Fibroblast of lung (primary cell): ENCODE measurements at regions not wholly inside any gene's neighbourhood (a gene's known extent, or its start where the extent isn't known, plus 50 kb on each side); places are given as distances from the start of the nearest gene placed in this dataset.

Source experiments
- DNase-seq, 2 donors: peaks; one replicate each; pipeline versions ENCODE4 v3.0.0 to v3.0.0-alpha.2; 2010; ENCODE audit warnings: low read depth in 2 of 2
- H2AFZ ChIP-seq: 2 replicates; pipeline ENCODE4 v1.5.1; 2012; ENCODE audit warnings: low read length, control low read depth, inconsistent platforms
- H3K27ac ChIP-seq: 2 replicates; pipeline ENCODE4 v1.5.1; 2011; ENCODE audit warnings: low read length, control low read depth; ENCODE audit not compliant: insufficient read depth
- H3K27me3 ChIP-seq: 2 replicates; pipeline ENCODE4 v1.5.1; 2011; ENCODE audit warnings: mild to moderate bottlenecking, low read length; ENCODE audit not compliant: control insufficient read depth, insufficient read depth
- H3K36me3 ChIP-seq: 2 replicates; pipeline ENCODE4 v1.5.1; 2011; ENCODE audit warnings: low read length; ENCODE audit not compliant: control insufficient read depth, insufficient read depth
- H3K4me1 ChIP-seq: 2 replicates; pipeline ENCODE4 v1.5.1; 2011; ENCODE audit warnings: low read length; ENCODE audit not compliant: control insufficient read depth, insufficient read depth; ENCODE audit errors: extremely low read depth
- H3K4me2 ChIP-seq: 2 replicates; pipeline ENCODE4 v1.5.1; 2011; ENCODE audit warnings: low read length, control low read depth; ENCODE audit not compliant: insufficient read depth; ENCODE audit errors: extremely low read depth
- H3K4me3 ChIP-seq, 4 experiments: fragments of 200-600 bp in 1 of 4; sonication (generic) in 1 of 4; replicated peaks in 1 of 4; 2 replicates each; pipeline ENCODE4 v1.5.1; 2011 to 2016; ENCODE audit warnings: low read length in 4 of 4, low read depth in 3 of 4, mild to moderate bottlenecking in 3 of 4, control low read depth in 2 of 4, inconsistent platforms in 1 of 4, mixed read lengths in 1 of 4; ENCODE audit not compliant: insufficient read depth in 1 of 4; ENCODE audit errors: control extremely low read depth in 1 of 4
- H3K79me2 ChIP-seq: 2 replicates; pipeline ENCODE4 v1.5.1; 2012; ENCODE audit warnings: mild to moderate bottlenecking, low read length, inconsistent platforms; ENCODE audit not compliant: control insufficient read depth, insufficient read depth
- H3K9ac ChIP-seq: 2 replicates; pipeline ENCODE4 v1.5.1; 2011; ENCODE audit warnings: mild to moderate bottlenecking, low read length, control low read depth; ENCODE audit not compliant: insufficient read depth
- H3K9me3 ChIP-seq: 2 replicates; pipeline ENCODE4 v1.5.1; 2012; ENCODE audit warnings: low read depth, low read length; ENCODE audit not compliant: control insufficient read depth, insufficient read depth
- H4K20me1 ChIP-seq: 2 replicates; pipeline ENCODE4 v1.5.1; 2011; ENCODE audit warnings: low read length; ENCODE audit not compliant: control insufficient read depth, insufficient read depth; ENCODE audit errors: extremely low read depth
- EZH2 ChIP-seq: IDR thresholded peaks from 2 replicates; pipeline ENCODE4 v1.5.1; 2012; ENCODE audit warnings: low read length, control low read depth, mild to moderate bottlenecking; ENCODE audit errors: missing control alignments
- TF ChIP-seq, protein P1 (sequence below), 2 donors: IDR thresholded peaks in 1 of 2; conservative IDR thresholded peaks in 1 of 2; 1 replicate in 1 of 2; 2 replicates in 1 of 2; pipeline ENCODE4 v1.5.1; 2011 to 2012; ENCODE audit warnings: low read length in 2 of 2, control low read depth in 1 of 2, inconsistent platforms in 1 of 2, low read depth in 1 of 2, mild to moderate bottlenecking in 1 of 2

- H3K4me2 ChIP-seq: no peak overlapping the region
- H3K4me3 ChIP-seq: no peak overlapping the region
- H2AFZ ChIP-seq: no peak overlapping the region
- no peak overlapping the region for H3K9ac ChIP-seq
- H3K79me2 ChIP-seq: no peaks in the 10 kb centered on the region
- no peak for DNase-seq
- H3K27me3 ChIP-seq: no peaks in the 10 kb centered on the region
- H3K36me3 ChIP-seq: no peaks in the 10 kb centered on the region
- TF ChIP-seq EZH2: no peak
- TF ChIP-seq, protein P1, sequence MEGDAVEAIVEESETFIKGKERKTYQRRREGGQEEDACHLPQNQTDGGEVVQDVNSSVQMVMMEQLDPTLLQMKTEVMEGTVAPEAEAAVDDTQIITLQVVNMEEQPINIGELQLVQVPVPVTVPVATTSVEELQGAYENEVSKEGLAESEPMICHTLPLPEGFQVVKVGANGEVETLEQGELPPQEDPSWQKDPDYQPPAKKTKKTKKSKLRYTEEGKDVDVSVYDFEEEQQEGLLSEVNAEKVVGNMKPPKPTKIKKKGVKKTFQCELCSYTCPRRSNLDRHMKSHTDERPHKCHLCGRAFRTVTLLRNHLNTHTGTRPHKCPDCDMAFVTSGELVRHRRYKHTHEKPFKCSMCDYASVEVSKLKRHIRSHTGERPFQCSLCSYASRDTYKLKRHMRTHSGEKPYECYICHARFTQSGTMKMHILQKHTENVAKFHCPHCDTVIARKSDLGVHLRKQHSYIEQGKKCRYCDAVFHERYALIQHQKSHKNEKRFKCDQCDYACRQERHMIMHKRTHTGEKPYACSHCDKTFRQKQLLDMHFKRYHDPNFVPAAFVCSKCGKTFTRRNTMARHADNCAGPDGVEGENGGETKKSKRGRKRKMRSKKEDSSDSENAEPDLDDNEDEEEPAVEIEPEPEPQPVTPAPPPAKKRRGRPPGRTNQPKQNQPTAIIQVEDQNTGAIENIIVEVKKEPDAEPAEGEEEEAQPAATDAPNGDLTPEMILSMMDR (conservative IDR thresholded peaks at IDR 0.05 in 1 of 2, IDR thresholded peaks at IDR 0.05 in 1 of 2; ENCODE audit: low read depth in 1 of 2, low read length in 2 of 2): no peak
- no peaks in the 10 kb centered on the region for H3K9me3 ChIP-seq
- H3K4me1 ChIP-seq: no peaks in the 10 kb centered on the region
- no peak overlapping the region for H3K27ac ChIP-seq
- H4K20me1 ChIP-seq: no peaks in the 10 kb centered on the region
Measured at GRCh38 chr17:5672141-5672540, 87.8 kb upstream of the NLRP1 start.

GRCh38 chr17:5672815-5673430 is 88.6 kb upstream of the NLRP1 start:
- no peak overlapping the region for H3K4me2 ChIP-seq
- DNase-seq: no peak
- H2AFZ ChIP-seq: no peak overlapping the region
- no peaks in the 10 kb centered on the region for H3K79me2 ChIP-seq
- no peaks in the 10 kb centered on the region for H3K9me3 ChIP-seq
- H3K4me3 ChIP-seq: no peak overlapping the region
- no peaks in the 10 kb centered on the region for H3K4me1 ChIP-seq
- no peaks in the 10 kb centered on the region for H3K36me3 ChIP-seq
- no peaks in the 10 kb centered on the region for H3K27me3 ChIP-seq
- H3K9ac ChIP-seq: no peak overlapping the region
- TF ChIP-seq, protein P1 (conservative IDR thresholded peaks at IDR 0.05 in 1 of 2, IDR thresholded peaks at IDR 0.05 in 1 of 2; ENCODE audit: low read depth in 1 of 2, low read length in 2 of 2): no peak
- no peak for TF ChIP-seq EZH2
- no peaks in the 10 kb centered on the region for H4K20me1 ChIP-seq
- H3K27ac ChIP-seq: no peak overlapping the region

GRCh38 chr17:5675625-5676421 is 91.5 kb upstream of the NLRP1 start:
- TF ChIP-seq EZH2: no peak
- TF ChIP-seq, protein P1 (conservative IDR thresholded peaks at IDR 0.05 in 1 of 2, IDR thresholded peaks at IDR 0.05 in 1 of 2; ENCODE audit: low read depth in 1 of 2, low read length in 2 of 2): no peak
- H3K36me3 ChIP-seq: no peaks in the 10 kb centered on the region
- H3K4me2 ChIP-seq: no peak overlapping the region
- H3K9ac ChIP-seq: no peak overlapping the region
- no peaks in the 10 kb centered on the region for H3K9me3 ChIP-seq
- no peak overlapping the region for H3K4me3 ChIP-seq
- no peaks in the 10 kb centered on the region for H3K79me2 ChIP-seq
- DNase-seq: no peak
- no peak overlapping the region for H2AFZ ChIP-seq
- H3K27ac ChIP-seq: no peak overlapping the region
- H3K4me1 ChIP-seq: no peaks in the 10 kb centered on the region
- H3K27me3 ChIP-seq: no peaks in the 10 kb centered on the region
- H4K20me1 ChIP-seq: no peaks in the 10 kb centered on the region
